Sigmoid colon (tissue), 6 donors: ENCODE measurements at regions not wholly inside any gene's neighbourhood (a gene's known extent, or its start where the extent isn't known, plus 50 kb on each side); places are given as distances from the start of the nearest gene placed in this dataset.

Experiments
- DNase-seq: peaks from one replicate; pipeline ENCODE4 v3.0.0-alpha.2; 2019
- H3K27ac ChIP-seq, 4 donors: fragments of 200-600 bp; sonication (generic); one replicate each; pipeline ENCODE4 v1.5.1; 2016 to 2019; ENCODE audit warnings: mild to moderate bottlenecking in 1 of 4
- H3K27me3 ChIP-seq, 3 donors: fragments of 200-600 bp; sonication (generic); one replicate each; pipeline ENCODE4 v1.5.1; 2019; ENCODE audit warnings: mild to moderate bottlenecking in 1 of 3
- H3K36me3 ChIP-seq, 4 donors: fragments of 200-600 bp; sonication (generic); one replicate each; pipeline ENCODE4 v1.5.1; 2016 to 2019
- H3K4me1 ChIP-seq, 4 donors: fragments of 200-600 bp; sonication (generic); one replicate each; pipeline ENCODE4 v1.5.1; 2017 to 2019
- H3K4me3 ChIP-seq, 4 donors: fragments of 200-600 bp; sonication (generic); one replicate each; pipeline ENCODE4 v1.5.1; 2017 to 2019; ENCODE audit warnings: mild to moderate bottlenecking in 2 of 4, moderate library complexity in 1 of 4
- H3K9me3 ChIP-seq, 4 donors: fragments of 200-600 bp in 3 of 4; sonication (generic) in 3 of 4; one replicate each; pipeline versions ENCODE4 v1.5.1 to v1.6.1; 2013 to 2019
- CTCF ChIP-seq, 4 experiments: fragments of 450-650 bp in 3 of 4; fragments of 200-600 bp in 1 of 4; IDR thresholded peaks; one replicate each; pipeline ENCODE4 v1.5.1; 2016 to 2019; ENCODE audit warnings: antibody characterized with exemption in 4 of 4, mild to moderate bottlenecking in 3 of 4, moderate library complexity in 2 of 4
- EP300 ChIP-seq, 4 donors: sonication (generic); formaldehyde crosslinking; IDR thresholded peaks; one replicate each; pipeline ENCODE4 v1.6.1; 2017; ENCODE audit warnings: antibody characterized with exemption in 4 of 4
- POLR2A ChIP-seq, 2 donors: fragments of 450-650 bp; IDR thresholded peaks; one replicate each; pipeline ENCODE4 v1.6.1; 2016; ENCODE audit warnings: antibody characterized with exemption in 2 of 2, mild to moderate bottlenecking in 2 of 2, moderate library complexity in 2 of 2
- POLR2AphosphoS5 ChIP-seq, 4 donors: sonication (generic); formaldehyde crosslinking; IDR thresholded peaks; one replicate each; pipeline ENCODE4 v1.6.1; 2017; ENCODE audit warnings: antibody characterized with exemption in 4 of 4
- WGBS, 2 donors: extraction: QIAGEN DNeasy Blood & Tissue Kit; methylation state at CpG; one replicate each; pipeline ENCODE4 v1.1.7; 2013; 5-methylcytosine and 5-hydroxymethylcytosine counted together
- intact Hi-C: fragments of 100-400 bp; cut with DNase I; formaldehyde crosslinking; loops from one replicate; pipeline ENCODE4 v1.15.1; 2023
- donor health status: healthy with polysubstance abuse.
- donor health status: healthy.

DNA sequence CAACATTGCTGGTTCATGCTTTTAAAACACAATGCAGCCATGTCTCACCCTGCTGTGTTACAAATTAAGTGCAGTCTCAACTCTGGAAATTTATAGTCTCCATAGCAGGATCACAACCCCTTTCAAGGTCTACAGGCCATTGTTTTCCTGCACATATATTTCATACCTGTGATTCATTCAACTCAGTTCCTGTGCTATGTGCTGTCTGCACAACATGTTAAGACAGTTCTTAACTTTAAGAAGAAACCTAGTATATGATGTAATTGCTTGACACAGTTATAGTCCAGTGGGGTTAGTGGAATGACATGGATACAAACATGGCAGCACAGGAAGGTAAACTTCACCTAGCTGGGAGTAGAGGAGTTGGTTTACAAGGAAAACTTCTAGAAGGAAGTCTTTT, 106.4 kb downstream of the IFI44 start:
- H3K36me3 ChIP-seq: no peaks in the 10 kb centered on the region
- intact Hi-C loops: no loop called here
- H3K4me3 ChIP-seq: no peak overlapping the region
- no peak for DNase-seq
- no peak overlapping the region for H3K27ac ChIP-seq
- no peaks in the 10 kb centered on the region for H3K27me3 ChIP-seq
- TF ChIP-seq POLR2A (IDR thresholded peaks at IDR 0.05): no peak
- H3K4me1 ChIP-seq: no peaks in the 10 kb centered on the region
- H3K9me3 ChIP-seq: no peaks in the 10 kb centered on the region

DNA sequence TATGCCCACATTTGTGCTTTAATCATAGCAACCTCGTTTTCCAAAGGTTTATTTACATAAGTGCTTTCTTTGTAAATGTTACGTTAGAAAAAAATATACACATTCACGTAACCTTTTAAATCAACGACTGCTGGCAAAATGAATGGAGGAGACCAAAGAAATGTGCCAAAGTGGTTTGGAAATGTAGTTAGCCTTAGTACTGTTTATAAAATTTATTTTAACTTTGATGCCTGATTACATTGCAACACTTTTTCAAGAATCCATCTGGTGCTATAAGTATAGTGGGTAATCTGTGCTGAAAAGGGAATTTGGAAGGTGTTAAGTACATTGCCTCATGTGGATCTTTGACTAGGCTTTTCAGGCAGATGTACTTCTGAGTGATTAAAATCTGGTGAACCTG, 108.9 kb downstream of the IFI44 start:
- WGBS, 2 donors: 41 to 55% methylated on average over 4 of the region's 4 CpGs
- H3K27me3 ChIP-seq: no peaks in the 10 kb centered on the region
- H3K9me3 ChIP-seq: no peaks in the 10 kb centered on the region
- no peak for DNase-seq
- H3K4me1 ChIP-seq: no peaks in the 10 kb centered on the region
- H3K4me3 ChIP-seq: no peak overlapping the region
- no peak overlapping the region for H3K27ac ChIP-seq
- TF ChIP-seq EP300 (IDR thresholded peaks at IDR 0.05) (no peak), POLR2AphosphoS5 (IDR thresholded peaks at IDR 0.05) (no peak), CTCF (IDR thresholded peaks at IDR 0.05) (no peak), POLR2A (IDR thresholded peaks at IDR 0.05) (no peak)
- intact Hi-C loops: no loop called here
- no peaks in the 10 kb centered on the region for H3K36me3 ChIP-seq

- WGBS, 2 donors: 70 to 89% methylated on average over 3 of the region's 3 CpGs
- Histone ChIP-seq H3K4me3 (no peak overlapping the region), H3K27me3 (no peaks in the 10 kb centered on the region), H3K36me3 (no peaks in the 10 kb centered on the region), H3K9me3 (no peaks in the 10 kb centered on the region), H3K4me1 (no peaks in the 10 kb centered on the region), H3K27ac (no peak overlapping the region)
- no peak for DNase-seq
- TF ChIP-seq POLR2A (IDR thresholded peaks at IDR 0.05): no peak
- TF ChIP-seq EP300 (IDR thresholded peaks at IDR 0.05): no peak
- TF ChIP-seq POLR2AphosphoS5 (IDR thresholded peaks at IDR 0.05): no peak
- TF ChIP-seq CTCF (IDR thresholded peaks at IDR 0.05): no peak
- intact Hi-C loops: no loop called here
Observed at GRCh38 chr1:78759881-78760280, 110.2 kb downstream of the IFI44 start.

DNA sequence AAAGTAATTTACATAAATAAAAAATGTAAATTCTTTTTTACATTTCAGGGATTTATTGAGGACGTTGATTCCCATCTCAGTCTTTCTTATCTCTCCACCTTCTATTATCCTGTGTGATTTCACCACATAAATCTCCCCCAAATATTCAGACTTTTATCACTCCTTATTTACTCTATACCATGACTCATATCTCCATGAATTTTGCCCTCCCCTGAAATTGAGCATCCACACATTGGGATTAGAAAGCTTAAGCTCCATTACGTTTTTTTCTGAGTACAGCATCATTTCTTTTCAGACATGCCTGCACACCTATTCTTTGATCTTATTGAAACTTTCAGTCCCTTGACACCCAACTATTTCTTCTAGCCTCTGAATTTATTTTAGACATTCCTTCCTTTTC, 111.2 kb downstream of the IFI44 start:
- no peak overlapping the region for H3K27ac ChIP-seq
- H3K36me3 ChIP-seq: no peaks in the 10 kb centered on the region
- no peak overlapping the region for H3K4me3 ChIP-seq
- intact Hi-C loops: no loop called here
- TF ChIP-seq CTCF (IDR thresholded peaks at IDR 0.05) (no peak), POLR2A (IDR thresholded peaks at IDR 0.05) (no peak), POLR2AphosphoS5 (IDR thresholded peaks at IDR 0.05) (no peak), EP300 (IDR thresholded peaks at IDR 0.05) (no peak)
- H3K27me3 ChIP-seq: no peaks in the 10 kb centered on the region
- DNase-seq: no peak
- H3K9me3 ChIP-seq: no peaks in the 10 kb centered on the region
- no peaks in the 10 kb centered on the region for H3K4me1 ChIP-seq
- 32 to 69% methylated on average over 2 of the region's 2 CpGs for WGBS, 2 donors

GRCh38 chr1:78762113-78762512, 112.5 kb downstream of the IFI44 start:
- TF ChIP-seq POLR2AphosphoS5 (IDR thresholded peaks at IDR 0.05): no peak
- TF ChIP-seq EP300 (IDR thresholded peaks at IDR 0.05): no peak
- no peak for TF ChIP-seq CTCF (IDR thresholded peaks at IDR 0.05)
- no peak for TF ChIP-seq POLR2A (IDR thresholded peaks at IDR 0.05)
- no peak for DNase-seq
- no peak overlapping the region for H3K27ac ChIP-seq
- H3K4me1 ChIP-seq: no peaks in the 10 kb centered on the region
- H3K4me3 ChIP-seq: no peak overlapping the region
- intact Hi-C loops: no loop called here
- H3K36me3 ChIP-seq: no peaks in the 10 kb centered on the region
- no peaks in the 10 kb centered on the region for H3K9me3 ChIP-seq
- no peaks in the 10 kb centered on the region for H3K27me3 ChIP-seq
- WGBS, 2 donors: 90 to 93% methylated on average over 4 of the region's 4 CpGs
